ENCODE measurements at regions not wholly inside any gene's neighbourhood (a gene's known extent, or its start where the extent isn't known, plus 50 kb on each side); places are given as distances from the start of the nearest gene placed in this dataset.

DNA sequence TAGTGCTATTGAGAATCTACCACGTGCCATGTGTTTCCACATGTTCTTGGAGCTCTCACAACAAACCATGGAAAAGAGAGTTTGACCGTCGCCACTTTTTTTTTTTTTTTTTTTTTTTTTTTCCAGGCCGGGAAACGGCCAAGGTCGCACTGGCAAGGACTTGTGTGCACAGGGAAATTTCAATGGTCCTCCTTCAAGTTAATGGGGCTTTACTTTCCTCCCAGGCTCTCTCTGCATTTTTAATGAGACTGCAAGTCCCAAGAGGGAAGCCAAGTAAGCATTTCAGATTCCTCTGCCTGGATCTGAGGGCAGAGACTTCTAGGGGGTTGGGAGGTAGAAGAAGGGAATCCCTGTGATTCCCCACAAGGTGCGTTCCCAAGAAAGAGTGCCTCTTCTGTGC lies 94.7 kb upstream of the MPHOSPH6 start:
- no peak for TF ChIP-seq CTCF (IDR thresholded peaks at IDR 0.05)
- no peak for TF ChIP-seq POLR2A (IDR thresholded peaks at IDR 0.05)

All from lower leg skin (tissue), 3 donors.